ENCODE measurements at regions not wholly inside any gene's neighbourhood (a gene's known extent, or its start where the extent isn't known, plus 50 kb on each side); places are given as distances from the start of the nearest gene placed in this dataset.

- no peak for DNase-seq (ENCODE audit: extremely low read depth, low read depth)
- TF ChIP-seq CTCF (IDR thresholded peaks at IDR 0.05; ENCODE audit: low read depth, low read length), result no peak
Measured at GRCh38 chr10:128915630-128916029, 551.4 kb upstream of the MGMT start.

- no peak for TF ChIP-seq CTCF (IDR thresholded peaks at IDR 0.05; ENCODE audit: low read depth, low read length)
- DNase-seq (ENCODE audit: extremely low read depth, low read depth), result no peak
Measured at GRCh38 chr10:128916383-128916782, 550.7 kb upstream of the MGMT start.

- DNase-seq (ENCODE audit: extremely low read depth, low read depth), result no peak
- no peak for TF ChIP-seq CTCF (IDR thresholded peaks at IDR 0.05; ENCODE audit: low read depth, low read length)
Measured at GRCh38 chr10:128921389-128922022, 545.5 kb upstream of the MGMT start.

- no peak for TF ChIP-seq CTCF (IDR thresholded peaks at IDR 0.05; ENCODE audit: low read depth, low read length)
- DNase-seq (ENCODE audit: extremely low read depth, low read depth), result no peak
Measured at GRCh38 chr10:128922172-128922571, 544.9 kb upstream of the MGMT start.

- TF ChIP-seq CTCF (IDR thresholded peaks at IDR 0.05; ENCODE audit: low read depth, low read length), result no peak
- no peak for DNase-seq (ENCODE audit: extremely low read depth, low read depth)
Measured at GRCh38 chr10:128922619-128923196, 544.3 kb upstream of the MGMT start.

GRCh38 chr10:128924918-128925317 lies 542.1 kb upstream of the MGMT start:
- TF ChIP-seq CTCF (IDR thresholded peaks at IDR 0.05; ENCODE audit: low read depth, low read length), result no peak
- DNase-seq (ENCODE audit: extremely low read depth, low read depth), result no peak

- TF ChIP-seq CTCF (IDR thresholded peaks at IDR 0.05; ENCODE audit: low read depth, low read length), result no peak
- DNase-seq (ENCODE audit: extremely low read depth, low read depth), result no peak
Measured at GRCh38 chr10:128926711-128927110, 540.3 kb upstream of the MGMT start.
